NCI-H226 (cell line): ENCODE measurements at regions not wholly inside any gene's neighbourhood (a gene's known extent, or its start where the extent isn't known, plus 50 kb on each side); places are given as distances from the start of the nearest gene placed in this dataset.

ENCODE experiments used
- DNase-seq: peaks from one replicate; pipeline ENCODE4 v3.0.0-alpha.2; 2015

DNA sequence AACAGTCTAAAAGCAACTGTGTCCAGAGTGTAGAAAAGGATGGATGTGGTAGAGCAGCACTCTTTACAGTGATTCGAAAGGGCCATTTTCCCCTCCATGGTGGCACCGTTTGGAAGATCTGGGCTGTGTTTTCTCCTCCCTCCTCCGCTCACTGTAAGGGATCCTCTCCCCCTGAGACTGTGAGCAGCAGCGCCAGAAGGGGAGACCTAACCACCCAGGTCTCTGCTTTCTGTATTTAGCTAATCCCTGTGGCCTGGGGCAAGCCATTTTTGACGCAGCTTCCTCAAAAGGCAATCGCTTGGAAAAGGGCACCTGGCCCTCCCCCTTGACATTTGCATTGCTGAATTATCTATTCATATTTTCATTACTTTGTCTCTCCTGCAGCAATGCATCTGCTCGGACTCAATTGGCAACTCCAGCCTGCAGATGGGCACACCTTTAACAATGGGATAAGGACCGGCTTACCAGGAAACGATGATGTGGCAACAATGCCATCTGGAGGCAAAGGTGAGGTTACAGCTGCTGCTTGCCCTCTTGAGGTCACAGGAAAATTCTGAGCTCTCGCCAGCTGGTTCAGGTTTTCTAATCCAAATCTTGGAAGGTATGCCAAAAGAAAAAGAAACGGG is 244.3 kb upstream of the WWC1 start:
- DNase-seq: peak; percentile 29

GRCh38 chr5:168047669-168048111 is 243.8 kb upstream of the WWC1 start:
- peak; percentile 28 for DNase-seq

GRCh38 chr5:168048486-168048885 is 243.0 kb upstream of the WWC1 start:
- DNase-seq: no peak

DNA sequence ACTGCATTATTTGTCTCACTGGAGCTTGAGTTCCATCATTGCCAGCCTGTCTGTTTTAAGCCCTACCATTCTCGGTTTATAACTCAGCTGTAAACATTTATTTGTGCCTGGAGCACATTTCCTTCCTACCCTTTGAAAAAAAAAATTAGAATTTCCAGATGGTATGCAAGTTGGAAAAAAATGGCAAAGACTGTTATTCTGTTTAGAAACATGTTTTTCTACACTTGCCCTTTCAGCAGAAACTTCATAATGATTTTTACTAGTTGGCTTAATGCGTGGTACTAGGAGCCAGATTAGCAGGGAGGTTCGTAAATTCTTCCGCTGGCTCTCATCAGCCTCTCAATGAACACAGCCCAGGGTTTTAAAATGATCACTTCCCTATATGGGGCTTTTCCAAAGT is 238.8 kb upstream of the WWC1 start:
- DNase-seq: no peak

- no peak for DNase-seq
These were observed 237.4 kb upstream of the WWC1 start for GRCh38 chr5:168054091-168054490.

GRCh38 chr5:168055141-168055683 is 236.2 kb upstream of the WWC1 start:
- no peak for DNase-seq

GRCh38 chr5:168055961-168056360 is 235.5 kb upstream of the WWC1 start:
- DNase-seq: no peak

GRCh38 chr5:168056499-168057182 is 234.8 kb upstream of the WWC1 start:
- DNase-seq: no peak

GRCh38 chr5:168057905-168058304 is 233.5 kb upstream of the WWC1 start:
- no peak for DNase-seq

DNA sequence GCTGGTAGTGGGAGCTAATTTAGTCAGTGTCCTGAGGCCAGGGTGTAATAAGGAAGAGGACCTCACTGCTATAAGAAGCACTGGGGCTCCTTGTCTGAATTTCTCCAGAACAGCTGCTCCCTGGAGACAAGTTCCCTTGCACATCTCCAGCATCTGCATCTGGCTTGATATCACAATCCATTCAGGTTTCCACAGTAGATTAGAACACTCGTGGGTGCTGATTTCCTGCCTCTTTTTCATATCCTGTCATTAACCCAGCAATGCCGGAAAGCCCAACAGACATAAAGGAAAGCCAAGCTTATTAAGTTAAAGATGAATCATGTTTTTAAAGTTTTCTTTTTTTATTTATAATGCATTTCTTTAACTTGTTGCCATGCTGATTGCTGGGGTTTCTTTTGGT is 232.3 kb upstream of the WWC1 start:
- no peak for DNase-seq

GRCh38 chr5:168062239-168062638 is 229.2 kb upstream of the WWC1 start:
- DNase-seq: no peak

- DNase-seq: no peak
These were observed 227.0 kb upstream of the WWC1 start for GRCh38 chr5:168064457-168064856.

GRCh38 chr5:168064933-168065622 is 226.4 kb upstream of the WWC1 start:
- no peak for DNase-seq

- DNase-seq: no peak
These were observed 224.8 kb upstream of the WWC1 start for GRCh38 chr5:168066536-168067208.

DNA sequence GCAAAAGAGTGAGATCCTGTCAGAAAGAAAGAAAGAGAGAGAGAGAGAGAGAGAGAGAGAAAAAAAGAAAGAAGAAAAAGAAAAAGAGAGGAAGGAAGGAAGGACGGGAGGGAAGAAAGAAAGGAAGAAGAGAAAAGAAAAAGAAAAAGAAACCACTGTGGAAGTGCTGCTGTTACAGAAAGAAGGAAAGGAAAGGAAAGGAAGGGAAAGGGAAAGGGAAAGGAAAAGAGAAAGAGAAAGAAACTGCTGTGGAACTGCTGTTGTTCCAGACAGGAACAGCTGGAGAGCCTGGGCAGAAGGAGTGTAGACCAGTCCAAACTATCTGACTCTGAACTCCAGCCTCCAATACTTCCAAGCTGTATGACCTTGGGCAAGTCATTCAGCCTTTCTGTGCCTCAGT is 220.7 kb upstream of the WWC1 start:
- DNase-seq: no peak

DNA sequence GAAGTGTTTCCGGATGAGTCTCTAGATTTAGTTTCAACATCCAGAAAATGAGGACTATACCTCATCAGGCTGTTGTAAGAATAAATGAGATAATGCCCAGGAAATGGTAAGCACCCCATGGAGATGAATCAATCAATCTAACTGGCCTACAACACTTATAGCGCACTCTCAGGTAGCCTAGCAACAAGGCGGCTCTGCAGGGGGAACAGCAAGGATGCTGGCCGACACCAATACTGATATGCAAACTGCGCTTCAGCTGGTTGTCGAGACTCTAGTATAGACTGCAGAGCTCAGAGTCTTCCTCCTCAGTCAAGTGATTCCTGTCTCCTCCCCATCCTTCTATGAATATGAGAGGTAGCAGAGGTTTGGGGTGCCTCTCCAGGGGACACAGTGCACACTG is 218.8 kb upstream of the WWC1 start:
- peak; percentile 14 for DNase-seq

- DNase-seq: no peak
These were observed 218.1 kb upstream of the WWC1 start for GRCh38 chr5:168073311-168073710.

DNA sequence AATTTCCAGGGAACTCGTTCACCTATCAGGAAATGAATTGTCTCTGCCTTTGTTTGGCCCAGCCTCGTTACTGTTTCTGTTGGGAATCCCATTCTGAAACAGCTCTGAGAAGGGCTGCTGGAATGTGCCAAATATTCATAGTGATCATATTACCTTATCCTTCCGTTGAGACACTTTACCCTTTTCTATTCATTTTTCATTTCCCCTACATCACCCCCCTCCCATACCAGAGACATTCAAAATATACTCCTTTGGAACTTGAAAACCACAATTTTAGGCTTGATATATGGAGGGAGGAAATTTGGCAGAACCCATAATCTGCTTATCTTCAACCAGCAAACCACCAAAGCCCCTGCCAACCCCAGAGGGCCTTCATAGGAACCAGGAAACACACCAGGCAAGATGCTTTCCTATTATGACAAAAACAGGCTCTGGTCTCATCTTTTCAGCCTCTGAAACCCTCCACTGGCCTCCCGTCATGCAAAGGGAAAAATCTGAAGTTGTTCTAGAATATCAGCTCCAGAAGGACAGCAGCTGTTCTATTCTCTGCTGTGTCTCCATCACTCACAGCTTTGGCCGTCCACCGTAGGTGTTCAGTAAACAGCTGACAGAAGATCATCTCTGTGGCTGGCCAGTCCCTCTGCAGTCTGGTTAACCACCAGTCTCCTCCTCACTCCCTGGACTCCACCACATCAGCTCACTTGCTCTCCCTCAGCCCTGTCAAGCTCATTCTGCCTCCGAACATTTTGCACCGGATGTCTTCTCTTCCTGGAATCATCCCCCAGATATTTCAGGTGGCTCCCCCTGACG is 217.2 kb upstream of the WWC1 start:
- peak; percentile 75 for DNase-seq

DNA sequence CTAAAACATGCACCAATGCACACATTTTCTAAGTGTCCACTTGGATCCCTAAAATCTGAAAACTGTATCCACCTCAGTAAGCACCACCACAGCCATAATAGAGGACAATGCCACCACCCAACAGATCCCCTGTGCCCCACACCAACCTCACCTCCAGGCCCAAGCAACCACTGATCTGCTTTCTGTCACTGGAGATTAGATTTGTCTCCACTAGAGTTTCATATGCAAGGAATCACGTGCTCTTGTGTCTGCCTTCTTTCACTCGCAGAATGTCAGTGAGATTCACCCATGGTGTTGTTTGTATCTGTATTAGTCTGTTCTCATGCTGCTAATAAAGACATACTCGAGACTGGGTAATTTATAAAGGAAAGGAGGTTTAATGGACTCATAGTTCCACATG is 216.1 kb upstream of the WWC1 start:
- DNase-seq: no peak

DNA sequence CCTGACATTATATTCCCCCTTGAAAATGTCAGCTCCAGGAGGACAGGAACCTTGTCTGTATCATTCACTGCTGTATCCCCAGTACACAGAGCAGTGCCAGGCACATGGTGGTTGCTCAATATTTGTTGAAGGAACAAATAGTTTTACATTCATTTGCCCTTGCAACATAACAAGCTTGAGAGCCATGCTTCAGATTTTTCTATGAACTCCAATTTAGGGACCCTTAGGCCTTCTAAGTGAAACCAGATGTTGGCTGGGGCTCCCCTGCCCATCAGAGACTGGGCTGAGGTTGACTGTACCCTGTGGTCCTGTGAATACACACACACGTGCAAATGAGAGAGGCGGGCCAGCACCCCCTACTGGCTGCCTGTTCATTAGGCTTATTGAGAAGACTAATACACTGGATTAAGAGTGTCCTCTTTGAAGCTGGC is 214.9 kb upstream of the WWC1 start:
- DNase-seq: no peak

GRCh38 chr5:168085261-168086031 is 206.0 kb upstream of the WWC1 start:
- no peak for DNase-seq
